GM21723 (cell line): ENCODE measurements at regions not wholly inside any gene's neighbourhood (a gene's known extent, or its start where the extent isn't known, plus 50 kb on each side); places are given as distances from the start of the nearest gene placed in this dataset.
"Not testable (repeated sequence)": the region's sequence is repeated elsewhere in the genome, so short reads cannot be mapped to it uniquely, and the experiment has no call there.

ENCODE experiments used
- ATAC-seq: cut with Tn5 transposase; IDR thresholded peaks from one replicate; pipeline ENCODE4 v1.9.1; 2021; ENCODE audit warnings: mild to moderate bottlenecking, moderate library complexity; ENCODE audit not compliant: unreplicated experiment

- ATAC-seq, result peak; percentile 46
Observed at GRCh38 chr12:123062681-123063486, 82.4 kb downstream of the ARL6IP4 start.

DNA sequence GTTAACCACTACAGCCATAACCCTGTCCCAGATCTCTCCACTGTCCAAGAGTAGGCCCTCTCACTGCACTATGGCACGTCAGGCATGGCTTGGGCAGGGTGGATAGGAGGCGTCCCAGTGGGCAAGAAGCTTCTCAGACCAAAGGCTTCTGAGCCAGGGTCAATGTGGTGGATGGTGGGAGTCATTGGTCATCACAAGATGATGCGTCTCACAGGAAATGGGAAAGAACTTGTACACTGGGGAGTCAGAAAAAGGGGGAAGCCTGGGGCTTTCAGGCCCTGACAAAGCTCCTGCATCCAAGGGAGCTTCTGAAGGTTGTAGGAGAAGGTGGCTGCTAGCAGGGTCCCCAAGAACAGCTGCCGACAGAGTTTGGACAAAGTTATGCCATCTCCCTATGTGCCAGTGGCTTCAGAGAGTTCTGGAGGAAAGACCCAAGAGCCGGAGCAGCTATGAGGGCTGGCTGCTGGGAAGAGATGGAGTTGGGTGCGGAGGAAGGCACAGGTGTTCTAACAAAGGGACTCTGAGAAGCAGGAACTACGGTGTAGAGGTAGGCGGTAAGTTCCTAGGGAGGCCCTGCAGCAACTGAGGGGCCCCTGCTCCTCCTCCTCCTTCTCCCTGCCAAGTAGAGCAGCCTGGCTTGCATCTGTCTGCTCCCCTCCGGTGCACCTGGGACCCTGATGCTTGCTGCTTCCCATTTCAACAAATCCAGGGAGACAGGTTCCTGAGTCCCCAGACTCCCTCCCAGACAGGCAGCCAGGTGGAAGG lies 81.1 kb downstream of the ARL6IP4 start:
- ATAC-seq, result no peak

- no peak for ATAC-seq
Observed at GRCh38 chr12:123059500-123059899, 79.0 kb downstream of the ARL6IP4 start.

GRCh38 chr12:123058980-123059379 lies 78.5 kb downstream of the ARL6IP4 start:
- no peak for ATAC-seq

- ATAC-seq, result no peak
Observed at GRCh38 chr12:123058481-123058880, 78.0 kb downstream of the ARL6IP4 start.

DNA sequence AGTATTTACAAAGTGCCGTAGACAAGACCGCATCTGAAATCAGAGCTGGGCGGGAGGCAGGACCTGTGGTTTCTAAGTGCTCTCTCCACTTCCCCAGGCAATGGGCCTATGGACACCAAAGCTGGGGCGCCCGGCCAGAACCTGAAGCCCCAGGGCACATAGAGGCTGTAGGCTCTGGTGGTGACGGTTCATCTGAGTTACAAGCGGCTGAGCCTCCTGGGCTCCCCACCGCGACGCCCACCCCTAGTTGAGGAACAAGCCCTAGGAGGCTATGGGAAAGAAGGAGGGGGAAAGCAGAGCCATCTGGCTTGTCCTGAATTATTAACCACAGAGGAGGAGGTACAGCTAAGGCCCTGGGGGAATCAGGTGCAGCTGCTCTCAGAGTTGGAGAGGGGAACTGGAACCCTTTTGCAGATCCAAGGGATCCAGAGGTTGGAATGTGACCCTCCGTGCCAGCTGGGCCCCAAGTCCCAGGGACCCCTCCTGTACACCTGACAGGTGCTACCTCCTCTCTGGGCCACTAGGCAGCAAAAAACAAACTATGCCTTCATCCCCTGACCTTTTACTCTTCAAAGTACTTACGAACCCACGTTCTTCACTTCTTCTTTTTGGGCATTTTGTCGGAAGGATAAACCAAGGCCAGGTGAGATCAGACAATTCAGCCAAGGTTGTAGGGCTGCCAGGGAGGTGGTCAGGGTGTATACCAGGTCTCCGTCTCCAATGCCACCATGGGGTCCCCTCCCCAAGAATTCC lies 77.2 kb downstream of the ARL6IP4 start:
- no peak for ATAC-seq

GRCh38 chr12:123056709-123057108 lies 76.2 kb downstream of the ARL6IP4 start:
- ATAC-seq, result no peak

DNA sequence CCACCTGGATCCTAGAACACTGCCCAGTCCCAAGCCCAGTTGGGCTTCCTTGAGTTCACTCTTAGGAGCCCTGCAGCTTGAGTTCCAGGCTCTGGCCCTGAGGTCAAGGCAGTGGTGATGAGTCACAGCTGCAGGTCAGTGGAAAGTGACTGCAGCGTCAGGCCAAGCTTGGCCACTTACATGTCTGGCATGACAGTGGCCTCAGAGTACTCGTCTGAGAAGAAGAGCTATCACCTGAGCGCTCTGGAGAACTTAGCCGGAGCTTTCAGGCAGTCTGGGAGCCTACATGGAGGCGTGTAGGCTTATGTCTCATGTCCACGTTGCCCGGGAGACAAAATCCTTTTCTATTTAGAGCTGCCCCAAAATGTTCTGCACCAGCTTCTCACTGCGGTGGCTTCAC lies 75.6 kb downstream of the ARL6IP4 start:
- no peak for ATAC-seq

DNA sequence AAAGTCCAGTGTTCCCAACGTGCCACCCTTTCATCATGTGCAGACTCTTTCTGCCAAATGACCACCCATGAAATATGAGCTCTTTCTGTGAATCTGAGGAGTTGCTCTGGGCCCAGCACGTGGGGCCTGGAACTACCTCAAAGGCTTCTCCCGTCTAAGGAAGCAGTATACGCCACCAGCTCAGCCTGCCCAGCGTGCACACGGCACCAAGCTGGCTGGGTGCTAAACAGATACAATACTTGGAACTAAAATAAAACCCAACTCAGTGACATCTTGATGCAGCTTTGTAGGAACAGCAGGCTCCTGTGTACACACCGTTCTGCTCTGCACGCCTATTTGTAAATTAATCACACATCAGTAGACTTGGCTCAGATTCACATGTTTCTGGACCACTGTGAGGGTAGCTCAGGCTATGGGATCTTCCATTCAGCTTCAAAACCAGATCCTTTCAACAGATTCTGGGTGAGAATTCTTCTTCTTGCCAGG lies 74.8 kb downstream of the ARL6IP4 start:
- ATAC-seq, result no peak

- no peak for ATAC-seq
Observed at GRCh38 chr12:123054371-123054770, 73.9 kb downstream of the ARL6IP4 start.

GRCh38 chr12:123051556-123051955 lies 71.1 kb downstream of the ARL6IP4 start:
- no peak for ATAC-seq

- ATAC-seq, result no peak
Observed at GRCh38 chr12:123050913-123051312, 70.4 kb downstream of the ARL6IP4 start.

GRCh38 chr12:123050331-123050831 lies 69.9 kb downstream of the ARL6IP4 start:
- ATAC-seq, result no peak

DNA sequence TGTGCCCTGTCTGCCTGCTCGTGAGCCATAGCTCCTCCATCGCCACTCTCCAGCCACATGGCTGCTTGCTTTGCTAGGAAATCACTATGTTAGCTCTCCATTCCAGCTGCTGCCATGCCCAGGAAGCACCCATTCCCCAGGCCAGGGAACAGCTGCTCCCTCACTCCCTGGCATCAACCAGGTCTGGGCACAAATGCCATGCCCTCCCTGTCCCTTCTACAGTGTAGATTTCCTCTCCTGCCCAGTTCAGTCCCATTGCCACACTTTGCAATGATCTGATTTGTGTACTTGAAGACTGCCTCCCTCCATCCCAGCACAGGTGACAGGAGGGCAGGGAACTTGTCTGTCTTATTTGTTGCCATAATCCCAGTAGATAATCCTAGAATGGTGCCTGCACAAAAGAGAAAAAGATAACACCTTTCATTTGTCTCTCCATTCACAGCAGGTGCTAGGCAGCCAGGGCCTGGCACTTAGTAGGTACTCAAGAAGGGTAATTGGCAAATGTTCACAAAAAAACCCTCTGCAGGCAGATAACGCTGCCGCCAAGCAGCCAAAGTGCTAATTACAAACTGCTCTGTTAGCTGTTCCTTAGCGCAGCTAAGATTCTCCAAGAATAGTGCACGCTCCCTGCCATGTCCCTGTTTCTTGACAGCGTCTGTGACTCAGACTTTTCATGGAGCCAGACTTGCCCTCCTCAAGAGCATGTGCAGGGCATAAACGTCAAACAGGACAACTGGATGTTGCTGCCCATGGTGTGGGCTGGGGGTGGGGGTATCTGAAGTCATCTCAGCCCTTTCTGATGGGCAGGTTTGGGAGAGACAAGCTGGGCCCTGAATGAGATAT lies 69.1 kb downstream of the ARL6IP4 start:
- ATAC-seq, result no peak

- not testable (repeated sequence) for ATAC-seq
Observed at GRCh38 chr12:123047892-123048291, 67.4 kb downstream of the ARL6IP4 start.

DNA sequence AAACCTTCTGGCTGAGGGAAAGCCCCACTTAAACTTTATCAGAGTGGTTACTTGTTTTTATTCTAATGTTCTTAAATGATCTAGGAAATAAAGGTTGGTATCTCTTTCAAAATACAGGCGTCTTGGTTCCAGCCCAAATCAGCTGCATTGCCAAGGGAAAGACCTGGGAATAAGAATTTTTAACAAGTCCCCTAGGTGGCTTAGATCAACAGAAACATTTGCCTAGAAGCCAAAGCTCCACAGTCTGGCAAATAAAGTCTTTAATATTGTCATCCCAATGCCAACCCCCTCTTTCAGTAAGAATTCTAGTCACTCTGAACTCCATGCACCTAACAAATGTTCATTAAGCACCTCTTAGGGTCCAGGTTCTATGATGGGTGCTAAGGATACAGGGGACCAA lies 66.8 kb downstream of the ARL6IP4 start:
- no peak for ATAC-seq

DNA sequence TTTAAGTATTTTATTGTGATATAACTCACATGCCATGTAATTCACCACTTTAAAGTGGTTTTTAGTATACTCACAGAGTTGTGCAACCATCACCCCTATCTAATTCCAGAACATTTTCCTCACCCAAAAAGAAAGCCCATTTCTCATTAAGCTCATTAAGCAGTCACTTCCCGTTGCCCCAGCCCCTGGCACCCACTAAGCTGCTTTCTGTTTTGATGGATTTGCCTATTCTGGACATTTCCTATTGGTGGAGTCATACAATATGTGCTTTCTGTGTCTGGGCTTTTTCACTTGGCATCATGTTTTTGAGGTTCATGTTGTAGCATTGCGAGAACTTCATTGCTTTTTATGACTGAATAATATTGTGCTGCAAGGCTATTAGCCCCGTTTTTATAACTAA lies 66.0 kb downstream of the ARL6IP4 start:
- ATAC-seq, result no peak

DNA sequence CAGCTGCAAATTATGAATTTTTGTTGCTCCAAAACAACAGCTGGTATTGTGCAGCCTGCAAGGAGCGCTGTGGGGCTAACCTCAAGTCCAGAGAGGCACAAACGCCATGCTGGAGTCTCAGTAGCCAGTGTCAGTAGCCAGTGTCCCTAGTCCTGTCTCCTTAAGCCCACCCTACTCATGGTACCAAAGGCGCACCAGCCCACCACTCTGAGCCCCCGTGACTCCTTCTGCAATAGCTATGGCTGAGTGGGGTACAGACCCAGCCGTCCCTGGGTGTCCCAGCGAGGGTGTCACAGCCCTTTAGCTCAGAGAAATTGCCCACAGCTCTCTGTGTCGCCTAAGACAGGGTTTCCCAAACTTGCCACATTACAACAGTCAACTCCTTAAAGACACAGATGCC lies 65.2 kb downstream of the ARL6IP4 start:
- no peak for ATAC-seq

DNA sequence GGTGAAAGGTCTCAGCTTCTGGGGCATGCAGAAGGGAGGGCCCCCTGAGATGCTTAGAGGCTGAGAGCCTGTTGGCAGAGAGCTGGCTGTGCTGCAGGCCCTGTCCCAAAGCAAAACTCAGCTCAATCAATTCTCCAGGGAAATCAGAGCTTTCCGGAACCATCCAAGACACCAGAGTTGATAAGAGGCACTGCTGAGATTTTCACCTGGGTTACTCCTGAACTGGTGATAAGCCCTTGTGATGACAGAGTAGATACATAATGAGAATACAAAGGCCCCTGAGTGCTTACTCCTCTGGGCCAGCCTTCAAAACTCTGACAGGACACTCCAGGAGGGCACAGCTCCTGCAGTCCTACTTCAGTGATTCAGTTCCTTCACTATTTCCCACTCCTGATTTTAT lies 63.9 kb downstream of the ARL6IP4 start:
- no peak for ATAC-seq

DNA sequence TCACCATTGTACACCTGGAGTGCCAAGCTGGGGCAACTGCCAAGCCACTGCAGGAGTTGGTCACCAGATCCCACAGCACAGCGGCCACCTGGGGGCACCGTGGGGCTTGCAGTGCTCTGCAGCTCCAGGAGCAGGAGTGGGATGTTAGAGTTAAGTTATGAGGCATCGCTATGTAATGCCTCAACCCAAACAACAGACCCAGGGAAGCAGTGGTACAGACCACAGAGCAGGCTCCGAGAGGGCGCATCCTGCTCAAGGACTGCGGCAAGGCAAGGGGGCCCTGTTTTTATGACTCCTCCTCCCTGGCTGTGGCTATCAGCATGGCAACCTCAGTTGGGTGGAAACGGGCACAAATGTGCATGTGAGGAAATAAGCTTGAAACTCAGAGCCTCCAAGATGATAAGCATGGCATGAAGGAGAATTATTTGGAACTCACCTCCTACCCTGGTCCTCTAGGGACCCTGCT lies 63.1 kb downstream of the ARL6IP4 start:
- ATAC-seq, result no peak
